ENCODE measurements at regions not wholly inside any gene's neighbourhood (a gene's known extent, or its start where the extent isn't known, plus 50 kb on each side); places are given as distances from the start of the nearest gene placed in this dataset.

DNA sequence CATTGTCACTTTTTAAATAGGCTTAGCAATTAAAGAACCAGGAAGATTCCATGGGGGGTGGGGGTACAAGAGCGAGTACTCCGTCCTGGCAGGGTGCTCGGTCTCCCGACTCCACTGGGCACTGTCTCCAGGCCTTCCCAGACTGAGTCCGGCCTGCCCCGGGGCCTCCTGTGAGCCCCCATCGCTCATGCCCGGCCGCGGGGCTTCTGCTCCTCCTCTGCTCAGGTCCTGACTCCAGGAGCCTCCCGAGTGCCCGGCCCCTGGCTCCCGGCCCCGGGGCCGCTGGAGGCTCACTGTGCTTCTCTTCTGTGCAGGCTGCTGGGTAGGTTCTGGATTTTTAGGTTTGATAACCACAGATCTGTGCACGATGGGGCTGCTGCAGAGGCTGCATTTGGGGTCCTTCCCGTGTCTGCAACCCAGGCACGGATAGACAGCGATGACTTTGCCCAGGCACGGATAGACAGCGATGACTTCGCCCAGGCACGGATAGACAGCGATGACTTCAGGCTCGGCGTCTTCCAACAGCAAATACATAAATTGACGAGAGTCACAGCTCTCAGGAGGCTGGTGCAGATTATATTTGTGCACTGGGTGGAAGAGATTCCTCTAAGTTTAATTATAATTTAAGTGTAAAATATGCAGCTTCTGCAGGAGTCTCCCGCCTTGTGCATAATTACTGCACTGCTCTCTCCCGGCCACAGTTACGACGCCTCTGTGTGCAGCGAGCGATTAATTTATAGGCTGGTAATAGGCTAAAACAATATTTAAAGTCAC, 74.8 kb upstream of the RXRA start:
- H3K36me3 Mint-ChIP-seq = no peaks in the 10 kb centered on the region
- no peak for TF ChIP-seq CTCF (conservative IDR thresholded peaks at IDR 0.05)
- H3K4me1 Mint-ChIP-seq (ENCODE audit: unreplicated experiment) = no peaks in the 10 kb centered on the region
- H3K27ac Mint-ChIP-seq = no peak overlapping the region
- no peak overlapping the region for H3K4me3 Mint-ChIP-seq
- no peak for DNase-seq (ENCODE audit: extremely low spot score, unreplicated experiment)
- peaks cover 11% of the 10 kb centered on the region for H3K27me3 Mint-ChIP-seq
- no peaks in the 10 kb centered on the region for H3K9me3 Mint-ChIP-seq

DNA sequence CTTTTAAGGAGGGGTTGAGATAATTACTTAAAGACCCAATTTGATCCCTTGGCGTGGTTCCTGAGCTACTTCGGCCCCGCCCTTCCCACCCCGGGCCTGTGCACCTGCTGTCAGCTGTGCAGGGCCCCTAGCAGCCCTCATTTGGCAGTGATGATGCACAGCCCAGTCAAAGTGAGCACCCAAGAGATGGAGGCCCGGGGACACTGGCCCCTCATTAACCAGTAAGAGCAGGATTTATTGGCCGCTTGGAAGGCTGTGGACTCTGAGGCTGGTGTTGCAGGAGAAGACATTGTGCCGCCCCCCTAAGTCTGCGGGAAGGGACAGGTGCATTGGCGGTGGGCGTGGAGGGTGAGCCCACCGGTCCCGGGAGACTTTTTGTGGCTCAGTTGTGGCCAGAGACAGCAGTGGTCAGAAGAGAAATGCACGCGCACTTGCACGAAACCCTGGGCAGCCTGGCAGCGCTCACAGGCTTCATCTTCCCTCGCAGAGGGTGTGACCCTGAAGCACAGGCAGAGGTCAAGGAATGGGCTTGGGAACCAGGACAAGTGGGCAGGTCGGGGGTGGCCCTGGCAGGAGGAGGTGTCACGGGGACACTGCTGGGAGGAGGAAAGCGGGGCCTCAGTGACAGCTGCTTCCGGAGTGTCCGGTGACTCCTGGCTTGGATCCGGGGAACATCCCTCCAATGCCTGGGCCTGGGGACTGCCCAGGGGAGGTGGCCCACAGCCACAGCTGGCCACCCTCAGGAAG, 74.0 kb upstream of the RXRA start:
- no peak for DNase-seq (ENCODE audit: extremely low spot score, unreplicated experiment)
- no peak for TF ChIP-seq CTCF (conservative IDR thresholded peaks at IDR 0.05)
- Mint-ChIP-seq H3K4me3 (no peak overlapping the region), H3K36me3 (no peaks in the 10 kb centered on the region), H3K9me3 (no peaks in the 10 kb centered on the region), H3K27me3 (peaks cover 11% of the 10 kb centered on the region), H3K27ac (no peak overlapping the region), H3K4me1 (ENCODE audit: unreplicated experiment) (no peaks in the 10 kb centered on the region)

DNA sequence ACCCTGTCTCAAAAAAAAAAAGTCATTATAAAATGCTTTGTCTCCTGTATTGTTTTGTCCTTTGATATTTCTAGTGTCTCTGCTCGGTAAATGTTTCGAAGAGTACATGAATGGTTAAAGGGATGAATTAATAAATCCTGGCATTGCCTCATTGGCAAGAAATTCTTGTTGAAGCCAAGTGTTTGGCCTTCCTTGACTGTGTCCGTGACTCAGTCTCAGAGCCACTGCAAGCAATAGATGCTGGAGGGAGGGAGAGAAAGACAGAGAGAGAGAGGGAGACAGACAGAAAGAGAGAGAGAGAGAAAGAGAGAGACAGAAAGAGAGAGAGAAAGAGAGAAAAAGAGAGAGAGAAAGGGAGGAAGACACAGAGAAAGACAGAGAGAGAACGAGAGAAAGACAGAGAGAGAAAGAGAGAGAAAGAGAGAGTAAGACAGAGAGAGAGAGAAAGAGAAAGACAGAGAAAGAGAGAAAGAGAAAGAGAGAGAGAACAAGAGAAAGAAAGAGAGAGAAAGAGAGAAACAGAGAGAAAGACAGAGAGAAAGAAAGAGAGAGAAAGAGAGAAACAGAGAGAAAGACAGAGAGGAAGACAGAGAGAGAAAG, 72.5 kb upstream of the RXRA start:
- TF ChIP-seq CTCF (conservative IDR thresholded peaks at IDR 0.05) = no peak
- Mint-ChIP-seq H3K36me3 (no peaks in the 10 kb centered on the region), H3K4me1 (ENCODE audit: unreplicated experiment) (no peaks in the 10 kb centered on the region), H3K27me3 (peaks cover 11% of the 10 kb centered on the region), H3K9me3 (no peaks in the 10 kb centered on the region), H3K4me3 (no peak overlapping the region), H3K27ac (no peak overlapping the region)
- no peak for DNase-seq (ENCODE audit: extremely low spot score, unreplicated experiment)

DNA sequence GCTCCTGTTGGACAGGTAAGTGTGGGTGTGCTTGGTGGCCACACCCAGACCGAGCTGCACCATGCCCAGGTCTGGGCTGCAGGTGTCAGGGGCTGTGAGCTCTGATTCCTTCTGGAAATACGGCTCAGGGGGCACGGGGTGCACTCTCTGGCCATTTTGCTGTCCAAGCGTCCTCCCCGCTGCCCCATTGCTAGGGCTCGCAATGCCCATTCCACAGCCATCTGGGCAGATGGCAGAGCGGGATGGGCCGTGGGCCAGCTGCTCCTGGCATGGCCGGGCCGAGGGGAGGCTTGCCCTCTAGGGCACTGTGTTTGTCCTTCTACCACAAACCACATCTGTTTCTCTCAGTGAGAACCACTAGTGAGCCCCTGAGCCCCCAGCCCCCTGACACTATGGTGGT, 67.9 kb upstream of the RXRA start:
- DNase-seq (ENCODE audit: extremely low spot score, unreplicated experiment) = no peak
- Mint-ChIP-seq H3K27me3 (peaks cover 11% of the 10 kb centered on the region), H3K36me3 (no peaks in the 10 kb centered on the region), H3K9me3 (no peaks in the 10 kb centered on the region), H3K4me1 (ENCODE audit: unreplicated experiment) (peaks cover 4% of the 10 kb centered on the region), H3K27ac (no peak overlapping the region), H3K4me3 (no peak overlapping the region)
- TF ChIP-seq CTCF (conservative IDR thresholded peaks at IDR 0.05) = no peak

DNA sequence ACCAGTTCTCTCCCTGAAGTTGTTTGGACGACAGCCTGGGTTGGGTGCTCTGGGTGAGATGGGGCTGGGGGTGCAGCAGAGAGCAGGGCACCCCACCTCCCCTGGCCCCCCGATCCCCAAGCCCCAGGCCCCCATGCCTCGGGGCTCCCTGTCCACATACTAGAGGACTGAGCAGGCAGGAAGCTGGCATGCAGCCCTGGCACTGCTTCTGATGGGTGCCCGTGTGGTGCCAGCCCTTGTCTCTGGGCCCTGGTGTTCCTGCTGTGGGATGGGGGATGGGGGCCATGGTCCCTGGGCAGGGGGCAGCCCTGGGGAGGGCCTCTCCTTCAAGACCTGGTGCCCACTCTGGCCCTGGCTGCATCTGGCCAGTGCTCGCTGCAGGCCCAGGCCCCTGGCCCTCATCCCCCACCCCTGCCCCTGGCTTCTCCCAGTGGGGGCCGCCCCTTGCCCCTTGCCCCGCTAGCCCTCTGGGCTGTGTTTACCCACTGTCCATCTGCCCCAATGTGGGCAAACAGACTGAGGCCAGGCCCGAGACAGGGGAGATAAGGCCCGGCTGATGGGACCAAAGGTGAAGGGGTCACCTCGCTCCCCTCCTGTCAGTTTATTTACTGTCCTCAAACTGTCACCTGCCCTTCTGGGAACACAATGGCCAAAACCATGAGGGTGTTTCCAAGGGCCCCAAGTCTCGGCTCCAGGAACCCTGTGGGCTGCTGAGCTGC, 67.3 kb upstream of the RXRA start:
- peaks cover 5% of the 10 kb centered on the region for H3K27me3 Mint-ChIP-seq
- no peak for DNase-seq (ENCODE audit: extremely low spot score, unreplicated experiment)
- H3K4me3 Mint-ChIP-seq = no peak overlapping the region
- no peaks in the 10 kb centered on the region for H3K36me3 Mint-ChIP-seq
- H3K4me1 Mint-ChIP-seq (ENCODE audit: unreplicated experiment) = peaks cover 8% of the 10 kb centered on the region
- no peaks in the 10 kb centered on the region for H3K9me3 Mint-ChIP-seq
- H3K27ac Mint-ChIP-seq = no peak overlapping the region
- TF ChIP-seq CTCF (conservative IDR thresholded peaks at IDR 0.05) = no peak

All from type B pancreatic cell (in vitro differentiated cells).